Suprapubic skin (tissue), 4 donors: ENCODE measurements at regions not wholly inside any gene's neighbourhood (a gene's known extent, or its start where the extent isn't known, plus 50 kb on each side); places are given as distances from the start of the nearest gene placed in this dataset.

Experiments used
- CTCF ChIP-seq, 2 donors: fragments of 200-600 bp in 1 of 2; fragments of 450-650 bp in 1 of 2; sonication (generic) in 1 of 2; IDR thresholded peaks; one replicate each; pipeline ENCODE4 v1.5.1; 2016 to 2019; ENCODE audit warnings: antibody characterized with exemption in 2 of 2, mild to moderate bottlenecking in 1 of 2, moderate library complexity in 1 of 2
- EP300 ChIP-seq: sonication (generic); formaldehyde crosslinking; IDR thresholded peaks from one replicate; pipeline ENCODE4 v1.6.1; 2017; ENCODE audit warnings: antibody characterized with exemption
- POLR2A ChIP-seq, 2 donors: fragments of 450-650 bp; IDR thresholded peaks; one replicate each; pipeline ENCODE4 v1.6.1; 2017; ENCODE audit warnings: antibody characterized with exemption in 2 of 2, mild to moderate bottlenecking in 2 of 2, moderate library complexity in 2 of 2
- POLR2AphosphoS5 ChIP-seq, 3 donors: sonication (generic); formaldehyde crosslinking; IDR thresholded peaks; one replicate each; pipeline ENCODE4 v1.6.1; 2017; ENCODE audit warnings: antibody characterized with exemption in 3 of 3

GRCh38 chr15:93246266-93247242, 157.5 kb upstream of the RGMA start:
- TF ChIP-seq CTCF (IDR thresholded peaks at IDR 0.05) = no peak
- no peak for TF ChIP-seq EP300
- no peak for TF ChIP-seq POLR2AphosphoS5 (IDR thresholded peaks at IDR 0.05)
- no peak for TF ChIP-seq POLR2A (IDR thresholded peaks at IDR 0.05)
